Activated T-cell treated with anti-CD3 and anti-CD28 coated beads, Interleukin-2, amount 50 U/mL, for 4 hours (primary cell): ENCODE measurements at regions not wholly inside any gene's neighbourhood (a gene's known extent, or its start where the extent isn't known, plus 50 kb on each side); places are given as distances from the start of the nearest gene placed in this dataset.
"Not testable (repeated sequence)": the region's sequence is repeated elsewhere in the genome, so short reads cannot be mapped to it uniquely, and the experiment has no call there.

ENCODE experiments used
- ATAC-seq, 2 donors: fragments of 200-7000 bp; cut with Tn5 transposase; one replicate each; pipeline ENCODE4 v1.10.0; 2021
- DNase-seq: peaks from one replicate; pipeline ENCODE4 v3.0.0-alpha.2; 2020
- H3K27me3 Mint-ChIP-seq: one replicate; pipeline ENCODE4 v1.8.0; 2021; ENCODE audit warnings: low read depth, mixed read lengths
- H3K36me3 Mint-ChIP-seq: one replicate; pipeline ENCODE4 v1.8.0; 2022; ENCODE audit warnings: mixed read lengths; ENCODE audit not compliant: insufficient read depth
- H3K4me1 Mint-ChIP-seq: one replicate; pipeline ENCODE4 v1.8.0; 2021; ENCODE audit warnings: low read depth, mixed read lengths
- H3K4me3 Mint-ChIP-seq: one replicate; pipeline ENCODE4 v1.8.0; 2021; ENCODE audit warnings: mild to moderate bottlenecking, moderate library complexity, mixed read lengths
- H3K9me3 Mint-ChIP-seq: one replicate; pipeline ENCODE4 v1.8.0; 2021; ENCODE audit warnings: mixed read lengths

- no peak for DNase-seq
- Mint-ChIP-seq H3K4me1 (no peaks in the 10 kb centered on the region), H3K36me3 (no peaks in the 10 kb centered on the region), H3K9me3 (no peaks in the 10 kb centered on the region), H3K27me3 (no peaks in the 10 kb centered on the region), H3K4me3 (no peak overlapping the region)
- no peak for ATAC-seq
Measured at GRCh38 chr1:185434721-185435120, 117.7 kb upstream of the IVNS1ABP start.

GRCh38 chr1:185433667-185434066 is 116.6 kb upstream of the IVNS1ABP start:
- DNase-seq (no peak), ATAC-seq (no peak)
- Mint-ChIP-seq H3K27me3 (no peaks in the 10 kb centered on the region), H3K4me1 (no peaks in the 10 kb centered on the region), H3K9me3 (peaks cover 7% of the 10 kb centered on the region), H3K36me3 (peaks cover 1% of the 10 kb centered on the region), H3K4me3 (no peak overlapping the region)

- Mint-ChIP-seq H3K4me1 (no peaks in the 10 kb centered on the region), H3K4me3 (no peak overlapping the region), H3K27me3 (no peaks in the 10 kb centered on the region), H3K36me3 (peaks cover 1% of the 10 kb centered on the region), H3K9me3 (peaks cover 7% of the 10 kb centered on the region)
- DNase-seq, result no peak
- ATAC-seq, result no peak
Measured at GRCh38 chr1:185432948-185433347, 115.9 kb upstream of the IVNS1ABP start.

- H3K4me1 Mint-ChIP-seq, result no peaks in the 10 kb centered on the region
- no peak for DNase-seq
- peaks cover 1% of the 10 kb centered on the region for H3K36me3 Mint-ChIP-seq
- peaks cover 7% of the 10 kb centered on the region for H3K9me3 Mint-ChIP-seq
- no peak for ATAC-seq
- no peaks in the 10 kb centered on the region for H3K27me3 Mint-ChIP-seq
- no peak overlapping the region for H3K4me3 Mint-ChIP-seq
Measured at GRCh38 chr1:185431612-185432011, 114.6 kb upstream of the IVNS1ABP start.

- H3K4me3 Mint-ChIP-seq, H3K27me3 Mint-ChIP-seq, H3K36me3 Mint-ChIP-seq, H3K4me1 Mint-ChIP-seq, DNase-seq, H3K9me3 Mint-ChIP-seq, ATAC-seq: not testable (repeated sequence)
Measured at GRCh38 chr1:185429668-185430067, 112.6 kb upstream of the IVNS1ABP start.

GRCh38 chr1:185427776-185428175 is 110.7 kb upstream of the IVNS1ABP start:
- H3K4me1 Mint-ChIP-seq, result no peaks in the 10 kb centered on the region
- ATAC-seq (no peak), DNase-seq (no peak)
- no peaks in the 10 kb centered on the region for H3K27me3 Mint-ChIP-seq
- H3K9me3 Mint-ChIP-seq, result peaks cover 7% of the 10 kb centered on the region
- peaks cover 1% of the 10 kb centered on the region for H3K36me3 Mint-ChIP-seq
- H3K4me3 Mint-ChIP-seq, result no peak overlapping the region

GRCh38 chr1:185427264-185427663 is 110.2 kb upstream of the IVNS1ABP start:
- DNase-seq (no peak), ATAC-seq (no peak)
- no peaks in the 10 kb centered on the region for H3K27me3 Mint-ChIP-seq
- H3K9me3 Mint-ChIP-seq, result peaks cover 7% of the 10 kb centered on the region
- H3K36me3 Mint-ChIP-seq, result peaks cover 1% of the 10 kb centered on the region
- no peak overlapping the region for H3K4me3 Mint-ChIP-seq
- no peaks in the 10 kb centered on the region for H3K4me1 Mint-ChIP-seq

- Mint-ChIP-seq H3K4me1 (peaks cover 1% of the 10 kb centered on the region), H3K27me3 (no peaks in the 10 kb centered on the region), H3K4me3 (no peak overlapping the region), H3K36me3 (peaks cover 1% of the 10 kb centered on the region), H3K9me3 (peaks cover 7% of the 10 kb centered on the region)
- ATAC-seq, result no peak
- no peak for DNase-seq
Measured at GRCh38 chr1:185426848-185427247, 109.8 kb upstream of the IVNS1ABP start.

GRCh38 chr1:185425163-185425562 is 108.1 kb upstream of the IVNS1ABP start:
- ATAC-seq (no peak), DNase-seq (no peak)
- H3K27me3 Mint-ChIP-seq, result no peaks in the 10 kb centered on the region
- H3K4me3 Mint-ChIP-seq, result no peak overlapping the region
- H3K36me3 Mint-ChIP-seq, result peaks cover 1% of the 10 kb centered on the region
- peaks cover 17% of the 10 kb centered on the region for H3K4me1 Mint-ChIP-seq
- H3K9me3 Mint-ChIP-seq, result peaks cover 7% of the 10 kb centered on the region

GRCh38 chr1:185421485-185422107 is 104.6 kb upstream of the IVNS1ABP start:
- ATAC-seq (no peak), DNase-seq (no peak)
- no peaks in the 10 kb centered on the region for H3K27me3 Mint-ChIP-seq
- H3K4me3 Mint-ChIP-seq, result no peak overlapping the region
- no peaks in the 10 kb centered on the region for H3K36me3 Mint-ChIP-seq
- peaks cover 19% of the 10 kb centered on the region for H3K4me1 Mint-ChIP-seq
- H3K9me3 Mint-ChIP-seq, result no peaks in the 10 kb centered on the region

- ATAC-seq, result peak in 1 of 2 donors; percentile 54
Measured at GRCh38 chr1:185420588-185421081, 103.6 kb upstream of the IVNS1ABP start.

GRCh38 chr1:185419718-185420117 is 102.7 kb upstream of the IVNS1ABP start:
- Mint-ChIP-seq H3K9me3 (no peaks in the 10 kb centered on the region), H3K27me3 (no peaks in the 10 kb centered on the region), H3K4me1 (peaks cover 19% of the 10 kb centered on the region), H3K36me3 (no peaks in the 10 kb centered on the region), H3K4me3 (no peak overlapping the region)
- DNase-seq (no peak), ATAC-seq (no peak)

More at GRCh38 chr1:185420588-185421081, 103.6 kb upstream of the IVNS1ABP start:
- Mint-ChIP-seq H3K27me3 (no peaks in the 10 kb centered on the region), H3K9me3 (no peaks in the 10 kb centered on the region), H3K4me3 (no peak overlapping the region), H3K4me1 (peaks cover 19% of the 10 kb centered on the region), H3K36me3 (no peaks in the 10 kb centered on the region)
- no peak for DNase-seq

GRCh38 chr1:185418472-185418871 is 101.4 kb upstream of the IVNS1ABP start:
- H3K4me1 Mint-ChIP-seq, result peaks cover 19% of the 10 kb centered on the region
- no peaks in the 10 kb centered on the region for H3K36me3 Mint-ChIP-seq
- ATAC-seq (no peak), DNase-seq (no peak)
- H3K9me3 Mint-ChIP-seq, result no peaks in the 10 kb centered on the region
- no peaks in the 10 kb centered on the region for H3K27me3 Mint-ChIP-seq
- no peak overlapping the region for H3K4me3 Mint-ChIP-seq

GRCh38 chr1:185412385-185413087 is 95.5 kb upstream of the IVNS1ABP start:
- H3K4me1 Mint-ChIP-seq, result peaks cover 3% of the 10 kb centered on the region
- ATAC-seq (peak in 1 of 2 donors; percentile 18), DNase-seq (no peak)
- no peak overlapping the region for H3K4me3 Mint-ChIP-seq
- H3K9me3 Mint-ChIP-seq, result peaks cover 2% of the 10 kb centered on the region
- H3K27me3 Mint-ChIP-seq, result no peaks in the 10 kb centered on the region
- H3K36me3 Mint-ChIP-seq, result no peaks in the 10 kb centered on the region
